ENCODE measurements at regions not wholly inside any gene's neighbourhood (a gene's known extent, or its start where the extent isn't known, plus 50 kb on each side); places are given as distances from the start of the nearest gene placed in this dataset.

- DNase-seq = no peak
Observed at GRCh38 chr18:78304192-78305164, 675.1 kb upstream of the SALL3 start.

DNA sequence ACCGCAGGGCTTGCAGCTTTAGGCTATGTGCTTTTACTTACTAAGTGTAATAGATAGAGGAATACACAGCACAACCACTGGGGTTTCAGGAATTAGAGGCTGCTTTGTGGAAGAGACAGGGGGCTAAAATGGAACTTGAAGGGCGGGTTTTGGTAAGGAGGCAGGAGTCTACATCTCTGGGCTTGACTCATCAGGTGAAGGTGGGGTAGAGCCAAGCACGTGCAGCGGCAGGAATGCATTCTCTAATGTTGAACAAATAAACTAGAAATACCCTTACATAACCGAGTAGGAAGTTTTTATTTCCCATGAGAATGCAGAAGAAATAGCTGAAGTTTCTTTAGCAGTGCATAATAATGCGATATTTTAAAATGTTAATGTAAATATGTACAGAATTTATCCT is 673.8 kb upstream of the SALL3 start:
- no peak for DNase-seq

- no peak for DNase-seq
Observed at GRCh38 chr18:78309307-78309706, 670.3 kb upstream of the SALL3 start.

DNA sequence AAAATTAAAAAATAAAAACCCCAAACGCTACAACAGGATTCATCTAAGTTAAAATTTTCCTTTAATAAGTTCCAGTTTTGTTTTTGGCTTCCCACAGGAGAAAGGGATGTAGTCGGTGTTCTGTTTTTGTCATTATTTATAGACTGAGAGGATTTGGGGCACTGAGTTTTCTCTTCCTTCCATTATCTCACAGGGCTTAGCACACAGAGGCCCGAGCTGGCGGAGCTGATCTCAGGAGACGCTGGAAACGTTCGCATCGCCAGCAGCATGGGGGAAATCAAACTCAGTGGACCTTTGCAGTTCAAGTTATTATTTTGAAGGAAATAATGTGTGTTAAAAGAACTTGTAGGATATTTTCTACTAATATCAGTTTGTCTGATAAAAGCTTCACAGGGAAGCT is 669.7 kb upstream of the SALL3 start:
- DNase-seq = no peak

DNA sequence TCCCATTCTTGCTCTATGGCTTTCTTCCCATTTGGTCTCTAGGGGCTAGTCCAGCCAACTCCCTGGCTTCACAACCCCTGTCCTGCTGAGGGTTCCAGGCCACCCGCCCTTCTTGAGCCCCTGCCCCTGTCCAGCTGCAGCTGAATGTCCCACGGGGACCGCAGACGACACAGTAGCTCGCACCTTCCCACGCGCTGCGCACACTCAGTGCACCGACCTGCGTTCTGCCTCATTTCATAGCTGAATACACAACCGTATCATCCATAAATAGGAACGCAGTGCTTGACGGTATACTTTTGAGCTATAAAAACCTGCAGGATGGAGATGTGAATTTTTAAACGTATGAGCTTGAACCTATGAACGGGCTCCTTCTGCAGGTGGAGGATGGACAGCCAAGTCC is 660.4 kb upstream of the SALL3 start:
- DNase-seq = no peak

DNA sequence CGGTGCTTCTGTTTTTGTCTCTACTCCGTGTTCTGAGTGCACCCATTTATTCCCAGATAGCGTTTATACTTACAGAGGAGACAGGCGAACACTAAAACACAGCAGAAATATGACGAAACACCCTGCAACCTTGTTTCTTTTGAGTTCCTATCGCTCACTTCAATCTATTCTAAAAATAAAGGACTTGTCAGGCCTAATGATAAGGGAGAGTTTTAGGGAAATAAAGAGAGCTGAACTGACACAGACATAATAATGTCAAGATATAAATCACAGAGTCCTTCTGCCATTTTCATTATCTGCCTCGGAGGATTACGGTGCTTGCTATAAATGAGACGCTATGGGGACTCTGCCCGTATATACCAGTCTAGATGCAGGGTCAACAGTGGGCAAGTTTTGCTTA is 659.7 kb upstream of the SALL3 start:
- DNase-seq = no peak

GRCh38 chr18:78321402-78321801 is 658.2 kb upstream of the SALL3 start:
- no peak for DNase-seq

GRCh38 chr18:78323453-78324197 is 656.0 kb upstream of the SALL3 start:
- DNase-seq = no peak

DNA sequence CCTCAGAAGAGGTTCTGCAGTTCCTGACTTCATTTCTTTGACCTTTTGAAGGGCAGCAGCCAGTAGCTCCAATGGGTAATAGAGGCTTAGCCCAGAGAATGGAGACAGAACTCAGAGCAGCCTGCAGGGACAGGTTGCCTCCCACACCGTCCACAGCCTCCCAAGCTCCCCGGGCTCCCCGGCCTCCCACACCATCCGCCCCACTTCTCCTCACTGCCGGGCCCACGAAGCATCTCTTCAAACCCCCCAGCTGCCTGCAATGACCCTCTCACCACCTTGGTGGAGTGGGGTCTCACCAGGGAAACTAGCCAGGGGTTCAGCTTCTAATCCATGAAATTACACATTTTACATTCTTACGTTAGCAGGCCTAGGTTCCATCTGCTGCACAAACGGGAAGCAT is 652.0 kb upstream of the SALL3 start:
- no peak for DNase-seq

- DNase-seq = no peak
Observed at GRCh38 chr18:78330766-78331165, 648.9 kb upstream of the SALL3 start.

DNA sequence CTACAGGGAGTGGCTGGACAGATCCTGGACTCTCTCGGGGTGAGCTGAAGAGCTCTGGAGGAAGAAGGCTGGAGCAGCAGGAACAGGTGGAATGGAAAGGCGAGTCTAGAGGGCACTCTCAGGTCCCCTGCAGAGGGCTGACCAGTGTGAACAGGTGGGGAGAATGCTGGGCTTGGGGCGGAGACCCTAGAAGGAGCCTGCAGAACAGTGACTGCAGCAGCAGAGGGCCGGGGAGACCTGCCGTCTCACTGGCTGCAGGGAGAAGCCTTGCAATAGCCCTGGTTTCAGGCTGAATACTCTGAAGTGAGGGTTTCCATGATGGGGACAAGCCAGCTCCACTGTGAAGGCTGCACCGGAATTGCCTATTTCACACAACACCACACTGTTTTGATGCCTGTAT is 626.7 kb upstream of the SALL3 start:
- DNase-seq = no peak

DNA sequence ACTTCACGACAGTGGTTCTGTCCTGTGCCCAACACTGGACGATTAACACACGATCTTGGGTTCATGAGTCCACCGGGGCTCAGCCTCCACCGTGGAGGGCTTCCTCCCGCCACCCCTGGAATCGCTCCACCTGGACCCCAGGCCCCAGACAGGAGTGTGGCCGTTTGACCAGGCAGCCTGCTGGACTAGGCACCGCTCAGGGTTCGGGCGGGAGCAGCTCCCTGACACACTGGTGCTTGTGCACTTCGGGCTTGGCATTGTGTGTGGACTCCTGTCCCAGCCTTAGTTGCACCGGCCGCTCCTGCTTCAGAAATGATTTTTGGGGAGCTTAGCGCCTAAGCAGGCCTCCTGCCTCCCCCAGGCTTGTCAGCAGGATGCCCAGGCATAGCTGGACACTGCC is 617.4 kb upstream of the SALL3 start:
- DNase-seq = no peak

DNA sequence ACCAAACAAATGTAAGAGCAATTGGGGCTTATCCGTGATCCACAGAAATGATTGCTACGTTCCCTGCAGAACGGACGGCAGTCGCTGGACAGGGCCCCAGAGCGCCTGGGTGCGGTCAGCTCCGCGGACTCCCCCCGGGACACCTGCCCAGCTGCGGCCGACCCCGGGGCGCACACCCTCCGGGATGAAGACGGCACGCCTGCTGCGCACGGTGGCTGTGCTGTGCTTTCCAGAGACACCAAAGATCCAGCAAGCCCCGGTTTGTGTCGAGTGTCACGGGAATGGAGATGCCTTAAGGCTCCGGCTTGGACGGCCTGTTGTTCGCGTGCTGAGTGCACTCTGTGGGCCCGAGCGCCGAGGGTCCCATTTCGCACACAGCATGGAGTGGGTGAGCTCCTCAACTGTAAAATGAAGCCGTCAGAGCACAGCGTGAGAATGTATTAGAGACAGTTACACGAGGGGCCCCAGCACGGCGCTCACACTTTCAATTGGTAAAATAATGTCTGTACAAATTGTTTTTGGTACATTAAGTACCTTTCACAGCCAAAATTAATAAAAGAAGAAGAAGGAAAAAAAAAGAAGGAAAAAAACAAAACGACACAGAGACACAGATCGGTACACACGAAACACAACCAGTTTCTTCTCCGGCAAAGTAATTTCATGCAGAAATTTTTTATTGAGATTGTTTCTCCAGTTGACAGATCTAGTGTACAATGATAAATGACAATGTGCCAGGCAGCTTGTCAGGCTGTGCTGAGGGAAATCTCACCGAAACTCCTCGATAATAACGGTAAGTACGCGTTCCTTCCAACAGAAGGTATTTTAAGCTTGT is 615.8 kb upstream of the SALL3 start:
- no peak for DNase-seq

- DNase-seq = no peak
Observed at GRCh38 chr18:78364388-78364960, 615.1 kb upstream of the SALL3 start.

DNA sequence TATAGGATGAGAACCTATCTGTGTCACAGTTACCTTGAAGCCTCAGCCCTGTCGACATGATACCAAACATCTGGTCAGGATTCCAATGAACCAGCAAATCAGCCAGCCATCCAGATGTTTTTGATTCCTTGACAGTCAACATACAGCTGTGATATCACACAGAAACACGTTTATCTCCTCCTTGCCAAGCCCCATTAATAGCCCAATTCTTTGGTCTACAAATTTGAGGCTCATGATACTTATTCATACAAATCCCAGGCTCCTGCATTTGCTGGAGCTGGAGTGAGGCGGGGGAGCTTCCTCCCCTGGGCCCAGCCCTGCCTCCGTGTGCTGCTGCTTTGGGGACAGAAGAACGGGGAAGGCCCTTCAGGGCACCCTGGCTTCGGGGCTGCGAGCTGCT is 611.6 kb upstream of the SALL3 start:
- no peak for DNase-seq

- no peak for DNase-seq
Observed at GRCh38 chr18:78368726-78369125, 610.9 kb upstream of the SALL3 start.

GRCh38 chr18:78376046-78376445 is 603.6 kb upstream of the SALL3 start:
- DNase-seq = no peak

- DNase-seq = no peak
Observed at GRCh38 chr18:78378403-78378802, 601.2 kb upstream of the SALL3 start.

GRCh38 chr18:78378983-78379382 is 600.6 kb upstream of the SALL3 start:
- no peak for DNase-seq

DNA sequence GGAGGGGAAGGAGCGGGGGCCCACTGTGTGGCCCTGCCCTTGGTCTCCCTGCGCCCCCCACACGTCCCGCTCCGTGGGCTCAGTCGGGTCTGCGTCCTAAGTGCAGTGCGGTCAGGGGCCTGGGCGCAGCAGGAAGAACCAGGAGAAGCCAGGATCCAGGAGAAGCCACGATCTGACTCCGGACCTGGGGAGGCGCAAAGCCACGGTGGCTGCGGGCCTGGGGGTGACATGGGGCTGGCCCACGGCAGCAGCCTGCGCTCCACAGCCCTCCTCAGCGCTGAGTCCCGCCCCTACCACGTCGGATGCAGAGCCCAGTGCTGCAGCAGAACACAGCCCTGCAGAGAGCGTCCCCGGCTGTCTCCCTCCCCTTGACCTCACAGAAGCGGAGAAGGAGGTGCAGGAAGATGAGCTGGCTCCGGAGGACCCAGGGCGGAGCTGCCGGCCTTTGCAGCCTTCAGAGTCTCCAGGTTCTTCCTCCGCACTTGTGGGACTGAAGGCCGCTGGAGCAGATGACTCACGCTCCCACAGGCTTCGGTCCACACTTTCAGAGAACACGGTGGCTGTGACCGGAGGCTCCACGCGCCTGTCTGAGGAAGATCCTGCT is 589.2 kb upstream of the SALL3 start:
- DNase-seq = no peak

DNA sequence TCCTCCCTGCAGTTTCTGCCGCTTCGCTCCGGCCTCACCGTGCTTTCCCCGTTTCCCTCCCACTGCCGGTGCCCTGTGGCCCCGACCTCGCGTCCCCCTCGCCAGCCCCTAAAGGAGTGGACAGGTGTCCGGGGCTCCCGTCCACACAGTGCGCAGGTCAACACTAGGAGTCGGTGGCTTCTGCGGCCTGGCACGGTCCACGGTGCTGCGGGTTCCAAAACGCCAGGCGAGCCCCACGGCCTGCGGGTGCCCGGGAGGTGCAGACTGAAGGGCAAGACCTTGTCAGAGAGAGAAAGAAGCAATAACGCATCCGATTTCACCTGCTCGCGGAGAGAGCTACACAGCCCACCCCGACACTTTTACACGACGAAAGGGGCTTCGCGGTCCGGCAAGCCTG is 588.7 kb upstream of the SALL3 start:
- DNase-seq = no peak

GRCh38 chr18:78393086-78393862 is 586.3 kb upstream of the SALL3 start:
- DNase-seq = no peak
